Psoas muscle (tissue), 7 donors: ENCODE measurements at regions not wholly inside any gene's neighbourhood (a gene's known extent, or its start where the extent isn't known, plus 50 kb on each side); places are given as distances from the start of the nearest gene placed in this dataset.

Experiments used
- ATAC-seq, 4 donors: fragments of 200-7000 bp; cut with Tn5 transposase; one replicate each; pipeline ENCODE4 v1.9.1; 2020; ENCODE audit warnings: moderate library complexity in 3 of 4, mild to moderate bottlenecking in 2 of 4
- DNase-seq, 2 donors: peaks; one replicate each; pipeline ENCODE4 v3.0.0-alpha.2; 2020
- H3K27ac ChIP-seq: fragments of 200-600 bp; one replicate; pipeline ENCODE4 v1.8.0; 2022
- H3K27me3 ChIP-seq, 3 donors: fragments of 200-600 bp in 1 of 3; one replicate each; pipeline versions ENCODE4 v1.6.1 to v1.8.0; 2013 to 2022; ENCODE audit warnings: low read length in 2 of 3, mild to moderate bottlenecking in 2 of 3, moderate library complexity in 1 of 3; ENCODE audit not compliant: insufficient read depth in 3 of 3
- H3K36me3 ChIP-seq, 2 donors: fragments of 200-600 bp in 1 of 2; one replicate each; pipeline versions ENCODE4 v1.6.1 to v1.8.0; 2013 to 2022; ENCODE audit warnings: low read depth in 1 of 2, mild to moderate bottlenecking in 1 of 2, moderate library complexity in 1 of 2; ENCODE audit not compliant: insufficient read depth in 1 of 2
- H3K4me1 ChIP-seq: fragments of 200-600 bp; one replicate; pipeline ENCODE4 v1.8.0; 2022
- H3K4me3 ChIP-seq: fragments of 200-600 bp; one replicate; pipeline ENCODE4 v1.8.0; 2022; ENCODE audit warnings: mild to moderate bottlenecking
- H3K9me3 ChIP-seq: fragments of 200-600 bp; one replicate; pipeline ENCODE4 v1.8.0; 2022
- CTCF ChIP-seq: fragments of 200-600 bp; IDR thresholded peaks from one replicate; pipeline ENCODE4 v1.8.0; 2022; ENCODE audit warnings: antibody characterized with exemption
- WGBS, 3 donors: extraction: QIAGEN DNeasy Blood & Tissue Kit; methylation state at CpG; one replicate each; pipeline versions ENCODE4 v1.1.6 to v1.1.7; 2013; 5-methylcytosine and 5-hydroxymethylcytosine counted together
- intact Hi-C, 2 donors: fragments of 100-400 bp; cut with DNase I; formaldehyde crosslinking; loops; one replicate each; pipeline versions ENCODE4 v1.11.0 to v1.14.2; 2022
- donor health status: healthy with polysubstance abuse.
- donor health status: DM: no; HTN: no; CAD: no; lungs with moderate emphysema.
- donor health status: Bipolar disorder and iron deficiency.
- donor health status: healthy.
- donor health status: DM: yes; HTN: yes; CAD: no.
- donor health status: DM: no; HTN: no; CAD: no.
- donor health status: DM: yes; HTN: yes; CAD: no.

- Histone ChIP-seq H3K36me3 (no peaks in the 10 kb centered on the region), H3K27me3 (no peaks in the 10 kb centered on the region), H3K9me3 (no peaks in the 10 kb centered on the region), H3K4me1 (no peaks in the 10 kb centered on the region), H3K27ac (no peak overlapping the region), H3K4me3 (no peak overlapping the region)
- ATAC-seq: no peak
- intact Hi-C loops: no loop called here
- WGBS, 3 donors: 85 to 100% (median 91%) methylated on average over 1 of the region's 1 CpG
- no peak for DNase-seq
- TF ChIP-seq CTCF: no peak
Observed at GRCh38 chr14:83702619-83703018, 1827.3 kb upstream of the FLRT2 start.

- no peaks in the 10 kb centered on the region for H3K4me1 ChIP-seq
- no peak overlapping the region for H3K27ac ChIP-seq
- no peak overlapping the region for H3K4me3 ChIP-seq
- H3K9me3 ChIP-seq: no peaks in the 10 kb centered on the region
- TF ChIP-seq CTCF: no peak
- 48 to 57% (median 48%) methylated on average over 4 of the region's 4 CpGs for WGBS, 3 donors
- H3K27me3 ChIP-seq: no peaks in the 10 kb centered on the region
- intact Hi-C loops: no loop called here
- H3K36me3 ChIP-seq: no peaks in the 10 kb centered on the region
- ATAC-seq (no peak), DNase-seq (no peak)
Observed at GRCh38 chr14:83706231-83706954, 1823.6 kb upstream of the FLRT2 start.

- DNase-seq: no peak
- no peak overlapping the region for H3K4me3 ChIP-seq
- WGBS, 3 donors: 47 to 61% (median 53%) methylated on average over 2 of the region's 2 CpGs
Observed at GRCh38 chr14:83707056-83707455, 1822.9 kb upstream of the FLRT2 start.

GRCh38 chr14:83709116-83709515 is 1820.8 kb upstream of the FLRT2 start:
- no peak overlapping the region for H3K4me3 ChIP-seq
- intact Hi-C loops: no loop called here
- H3K27ac ChIP-seq: no peak overlapping the region
- no peaks in the 10 kb centered on the region for H3K9me3 ChIP-seq
- no peaks in the 10 kb centered on the region for H3K36me3 ChIP-seq
- DNase-seq: no peak
- H3K4me1 ChIP-seq: no peaks in the 10 kb centered on the region
- no peaks in the 10 kb centered on the region for H3K27me3 ChIP-seq
- ATAC-seq: no peak
- TF ChIP-seq CTCF: no peak

More at GRCh38 chr14:83707056-83707455, 1822.9 kb upstream of the FLRT2 start:
- Histone ChIP-seq H3K27me3 (no peaks in the 10 kb centered on the region), H3K27ac (no peak overlapping the region), H3K36me3 (no peaks in the 10 kb centered on the region), H3K4me1 (no peaks in the 10 kb centered on the region), H3K9me3 (no peaks in the 10 kb centered on the region)
- ATAC-seq: no peak
- no peak for TF ChIP-seq CTCF
- intact Hi-C loops: no loop called here

- Histone ChIP-seq H3K9me3 (no peaks in the 10 kb centered on the region), H3K4me3 (no peak overlapping the region), H3K27me3 (no peaks in the 10 kb centered on the region), H3K27ac (no peak overlapping the region), H3K36me3 (no peaks in the 10 kb centered on the region), H3K4me1 (no peaks in the 10 kb centered on the region)
- TF ChIP-seq CTCF: no peak
- no peak for ATAC-seq
- intact Hi-C loops: no loop called here
- no peak for DNase-seq
- WGBS, 3 donors: 95 to 97% (median 96%) methylated on average over 2 of the region's 2 CpGs
Observed at GRCh38 chr14:83711046-83711445, 1818.9 kb upstream of the FLRT2 start.
